ENCODE measurements at regions not wholly inside any gene's neighbourhood (a gene's known extent, or its start where the extent isn't known, plus 50 kb on each side); places are given as distances from the start of the nearest gene placed in this dataset.

- no peak for DNase-seq
- Histone ChIP-seq H3K27ac (no peak overlapping the region), H3K27me3 (replicated peaks) (no peaks in the 10 kb centered on the region), H3K4me3 (ENCODE audit: low read depth, low read length) (no peak overlapping the region), H3K36me3 (replicated peaks) (no peaks in the 10 kb centered on the region)
- TF ChIP-seq, protein P1, sequence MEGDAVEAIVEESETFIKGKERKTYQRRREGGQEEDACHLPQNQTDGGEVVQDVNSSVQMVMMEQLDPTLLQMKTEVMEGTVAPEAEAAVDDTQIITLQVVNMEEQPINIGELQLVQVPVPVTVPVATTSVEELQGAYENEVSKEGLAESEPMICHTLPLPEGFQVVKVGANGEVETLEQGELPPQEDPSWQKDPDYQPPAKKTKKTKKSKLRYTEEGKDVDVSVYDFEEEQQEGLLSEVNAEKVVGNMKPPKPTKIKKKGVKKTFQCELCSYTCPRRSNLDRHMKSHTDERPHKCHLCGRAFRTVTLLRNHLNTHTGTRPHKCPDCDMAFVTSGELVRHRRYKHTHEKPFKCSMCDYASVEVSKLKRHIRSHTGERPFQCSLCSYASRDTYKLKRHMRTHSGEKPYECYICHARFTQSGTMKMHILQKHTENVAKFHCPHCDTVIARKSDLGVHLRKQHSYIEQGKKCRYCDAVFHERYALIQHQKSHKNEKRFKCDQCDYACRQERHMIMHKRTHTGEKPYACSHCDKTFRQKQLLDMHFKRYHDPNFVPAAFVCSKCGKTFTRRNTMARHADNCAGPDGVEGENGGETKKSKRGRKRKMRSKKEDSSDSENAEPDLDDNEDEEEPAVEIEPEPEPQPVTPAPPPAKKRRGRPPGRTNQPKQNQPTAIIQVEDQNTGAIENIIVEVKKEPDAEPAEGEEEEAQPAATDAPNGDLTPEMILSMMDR (IDR thresholded peaks at IDR 0.05; ENCODE audit: low read depth, low read length, missing control alignments), result no peak
- in situ Hi-C loops (cut with HindIII; ENCODE audit: low pct_ligation_motif_present, low sequenced_read_pairs), result no loop called here
These were observed 1744.9 kb downstream of the NCAM2 start for GRCh38 chr21:22743085-22743484.

GRCh38 chr21:22754746-22755145 lies 1756.5 kb downstream of the NCAM2 start:
- H3K36me3 ChIP-seq (replicated peaks), result no peaks in the 10 kb centered on the region
- in situ Hi-C loops (cut with HindIII; ENCODE audit: low pct_ligation_motif_present, low sequenced_read_pairs), result no loop called here
- TF ChIP-seq, protein P1 (IDR thresholded peaks at IDR 0.05; ENCODE audit: low read depth, low read length, missing control alignments), result no peak
- no peak for DNase-seq
- H3K27me3 ChIP-seq (replicated peaks), result no peaks in the 10 kb centered on the region
- H3K27ac ChIP-seq, result no peak overlapping the region
- H3K4me3 ChIP-seq (ENCODE audit: low read depth, low read length), result no peak overlapping the region

GRCh38 chr21:22758478-22758877 lies 1760.3 kb downstream of the NCAM2 start:
- Histone ChIP-seq H3K27me3 (replicated peaks) (no peaks in the 10 kb centered on the region), H3K36me3 (replicated peaks) (no peaks in the 10 kb centered on the region), H3K4me3 (ENCODE audit: low read depth, low read length) (no peak overlapping the region), H3K27ac (no peak overlapping the region)
- DNase-seq, result no peak
- in situ Hi-C loops (cut with HindIII; ENCODE audit: low pct_ligation_motif_present, low sequenced_read_pairs), result no loop called here
- TF ChIP-seq, protein P1 (IDR thresholded peaks at IDR 0.05; ENCODE audit: low read depth, low read length, missing control alignments), result no peak

GRCh38 chr21:22762463-22762862 lies 1764.3 kb downstream of the NCAM2 start:
- no peak overlapping the region for H3K27ac ChIP-seq
- H3K4me3 ChIP-seq (ENCODE audit: low read depth, low read length), result no peak overlapping the region
- H3K27me3 ChIP-seq (replicated peaks), result no peaks in the 10 kb centered on the region
- H3K36me3 ChIP-seq (replicated peaks), result no peaks in the 10 kb centered on the region
- in situ Hi-C loops (cut with HindIII; ENCODE audit: low pct_ligation_motif_present, low sequenced_read_pairs), result no loop called here
- TF ChIP-seq, protein P1 (IDR thresholded peaks at IDR 0.05; ENCODE audit: low read depth, low read length, missing control alignments), result no peak
- no peak for DNase-seq

- DNase-seq, result no peak
- H3K27ac ChIP-seq, result no peak overlapping the region
- no peaks in the 10 kb centered on the region for H3K36me3 ChIP-seq (replicated peaks)
- H3K27me3 ChIP-seq (replicated peaks), result no peaks in the 10 kb centered on the region
- in situ Hi-C loops (cut with HindIII; ENCODE audit: low pct_ligation_motif_present, low sequenced_read_pairs), result no loop called here
- H3K4me3 ChIP-seq (ENCODE audit: low read depth, low read length), result no peak overlapping the region
- TF ChIP-seq, protein P1 (IDR thresholded peaks at IDR 0.05; ENCODE audit: low read depth, low read length, missing control alignments), result no peak
These were observed 1765.2 kb downstream of the NCAM2 start for GRCh38 chr21:22763442-22763841.

DNA sequence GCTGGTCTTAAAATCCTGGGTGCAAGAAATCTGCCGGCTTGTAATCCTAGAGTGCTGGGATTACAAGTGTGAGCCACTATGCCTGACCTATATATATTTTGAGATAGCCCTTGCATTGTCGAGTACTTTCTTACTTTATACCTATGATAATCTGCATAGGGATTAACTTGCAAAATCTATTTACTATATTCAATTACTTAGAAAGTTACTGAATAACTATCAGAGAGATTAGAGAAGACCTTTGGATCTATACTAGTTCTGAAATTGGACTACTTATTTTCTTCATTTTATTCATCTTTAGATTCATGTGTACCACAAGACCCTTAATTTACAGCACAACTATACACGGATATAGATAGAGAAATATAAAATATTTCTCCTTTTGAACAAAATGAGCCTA lies 1766.0 kb downstream of the NCAM2 start:
- no peak overlapping the region for H3K27ac ChIP-seq
- DNase-seq, result no peak
- H3K4me3 ChIP-seq (ENCODE audit: low read depth, low read length), result no peak overlapping the region
- H3K27me3 ChIP-seq (replicated peaks), result no peaks in the 10 kb centered on the region
- in situ Hi-C loops (cut with HindIII; ENCODE audit: low pct_ligation_motif_present, low sequenced_read_pairs), result no loop called here
- no peaks in the 10 kb centered on the region for H3K36me3 ChIP-seq (replicated peaks)
- TF ChIP-seq, protein P1 (IDR thresholded peaks at IDR 0.05; ENCODE audit: low read depth, low read length, missing control alignments), result no peak
